Right lobe of liver (tissue), 6 donors: ENCODE measurements at regions not wholly inside any gene's neighbourhood (a gene's known extent, or its start where the extent isn't known, plus 50 kb on each side); places are given as distances from the start of the nearest gene placed in this dataset.

ENCODE experiments used
- ATAC-seq, 4 donors: fragments of 200-7000 bp; cut with Tn5 transposase; one replicate each; pipeline ENCODE4 v1.9.1; 2020; ENCODE audit warnings: mild to moderate bottlenecking in 4 of 4, moderate library complexity in 4 of 4
- DNase-seq, 3 donors: peaks; one replicate each; pipeline ENCODE4 v3.0.0-alpha.2; 2020
- H3K27ac ChIP-seq, 3 donors: fragments of 200-600 bp; one replicate each; pipeline ENCODE4 v1.8.0; 2022
- H3K27me3 ChIP-seq, 2 donors: fragments of 200-600 bp; one replicate each; pipeline ENCODE4 v1.8.0; 2022
- H3K36me3 ChIP-seq, 4 donors: fragments of 200-600 bp; sonication (generic) in 1 of 4; one replicate each; pipeline versions ENCODE4 v1.5.1 to v1.8.0; 2017 to 2022; ENCODE audit warnings: control low read depth in 1 of 4
- H3K4me1 ChIP-seq, 4 donors: fragments of 200-600 bp; sonication (generic) in 1 of 4; one replicate each; pipeline versions ENCODE4 v1.5.1 to v1.8.0; 2017 to 2022; ENCODE audit warnings: control low read depth in 1 of 4
- H3K4me3 ChIP-seq, 3 donors: fragments of 200-600 bp; one replicate each; pipeline ENCODE4 v1.8.0; 2022
- H3K9me3 ChIP-seq, 4 donors: fragments of 200-600 bp; sonication (generic) in 1 of 4; one replicate each; pipeline versions ENCODE4 v1.5.1 to v1.8.0; 2017 to 2022; ENCODE audit warnings: control low read depth in 1 of 4
- POLR2A ChIP-seq: fragments of 450-650 bp; IDR thresholded peaks from one replicate; pipeline ENCODE4 v1.6.1; 2017; ENCODE audit warnings: antibody characterized with exemption, mild to moderate bottlenecking
- WGBS: methylation state at CpG from one replicate; pipeline ENCODE4 v1.1.6; 2018; ENCODE audit warnings: low coverage, low lambda C conversion rate; ENCODE audit not compliant: insufficient coverage; ENCODE audit errors: missing lambda C conversion rate; 5-methylcytosine and 5-hydroxymethylcytosine counted together
- intact Hi-C, 2 donors: fragments of 100-400 bp; cut with DNase I; formaldehyde crosslinking; loops; one replicate each; pipeline versions ENCODE4 v1.11.2 to v1.14.1; 2022
- TF ChIP-seq, protein P1 (sequence below), 4 donors: fragments of 200-600 bp in 3 of 4; fragments of 450-650 bp in 1 of 4; IDR thresholded peaks; one replicate each; pipeline versions ENCODE4 v1.5.1 to v1.8.0; 2016 to 2022; ENCODE audit warnings: antibody characterized with exemption in 4 of 4, mild to moderate bottlenecking in 2 of 4
- donor health status: DM: no; HTN: yes; CAD: no.
- donor health status: DM: no; HTN: no; CAD: no.
- donor health status: DM: no; HTN: no; CAD: no.
- donor health status: DM: no; HTN: yes; CAD: no.
- donor health status: DM: no; HTN: yes; CAD: no.

DNA sequence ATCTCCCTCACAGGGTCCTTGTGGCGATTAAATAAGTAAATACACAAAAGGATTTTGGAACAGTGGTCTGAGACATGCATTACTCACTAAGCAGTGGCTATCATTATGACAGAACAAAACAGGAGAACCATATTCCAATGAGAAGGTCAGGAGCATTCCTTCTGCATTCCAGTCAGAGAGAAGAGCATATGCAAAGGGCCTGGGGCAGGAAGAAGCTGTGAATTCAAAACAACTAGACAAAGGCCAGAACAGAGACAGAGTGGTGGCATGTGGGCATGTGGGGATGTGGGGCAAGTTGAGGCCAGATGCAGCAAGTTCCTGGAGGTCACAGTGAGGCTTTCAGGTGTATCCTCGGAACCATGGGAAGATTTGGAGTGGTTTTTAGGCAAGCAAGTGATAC lies 70.1 kb upstream of the VRK1 start:
- Histone ChIP-seq H3K27me3 (no peaks in the 10 kb centered on the region), H3K27ac (no peak overlapping the region), H3K4me3 (no peak overlapping the region), H3K4me1 (no peaks in the 10 kb centered on the region), H3K36me3 (no peaks in the 10 kb centered on the region), H3K9me3 (no peaks in the 10 kb centered on the region)
- DNase-seq (no peak), ATAC-seq (no peak)
- WGBS: 35% methylated on average over 2 of the region's 2 CpGs
- intact Hi-C loops: loop anchor here in 1 of 2 donors (10.0 kb wide), 1 partner anchor 142 kb away; no protein-coding TSS in a partner anchor
- no peak for TF ChIP-seq POLR2A
- TF ChIP-seq, protein P1, sequence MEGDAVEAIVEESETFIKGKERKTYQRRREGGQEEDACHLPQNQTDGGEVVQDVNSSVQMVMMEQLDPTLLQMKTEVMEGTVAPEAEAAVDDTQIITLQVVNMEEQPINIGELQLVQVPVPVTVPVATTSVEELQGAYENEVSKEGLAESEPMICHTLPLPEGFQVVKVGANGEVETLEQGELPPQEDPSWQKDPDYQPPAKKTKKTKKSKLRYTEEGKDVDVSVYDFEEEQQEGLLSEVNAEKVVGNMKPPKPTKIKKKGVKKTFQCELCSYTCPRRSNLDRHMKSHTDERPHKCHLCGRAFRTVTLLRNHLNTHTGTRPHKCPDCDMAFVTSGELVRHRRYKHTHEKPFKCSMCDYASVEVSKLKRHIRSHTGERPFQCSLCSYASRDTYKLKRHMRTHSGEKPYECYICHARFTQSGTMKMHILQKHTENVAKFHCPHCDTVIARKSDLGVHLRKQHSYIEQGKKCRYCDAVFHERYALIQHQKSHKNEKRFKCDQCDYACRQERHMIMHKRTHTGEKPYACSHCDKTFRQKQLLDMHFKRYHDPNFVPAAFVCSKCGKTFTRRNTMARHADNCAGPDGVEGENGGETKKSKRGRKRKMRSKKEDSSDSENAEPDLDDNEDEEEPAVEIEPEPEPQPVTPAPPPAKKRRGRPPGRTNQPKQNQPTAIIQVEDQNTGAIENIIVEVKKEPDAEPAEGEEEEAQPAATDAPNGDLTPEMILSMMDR (IDR thresholded peaks at IDR 0.05): no peak

DNA sequence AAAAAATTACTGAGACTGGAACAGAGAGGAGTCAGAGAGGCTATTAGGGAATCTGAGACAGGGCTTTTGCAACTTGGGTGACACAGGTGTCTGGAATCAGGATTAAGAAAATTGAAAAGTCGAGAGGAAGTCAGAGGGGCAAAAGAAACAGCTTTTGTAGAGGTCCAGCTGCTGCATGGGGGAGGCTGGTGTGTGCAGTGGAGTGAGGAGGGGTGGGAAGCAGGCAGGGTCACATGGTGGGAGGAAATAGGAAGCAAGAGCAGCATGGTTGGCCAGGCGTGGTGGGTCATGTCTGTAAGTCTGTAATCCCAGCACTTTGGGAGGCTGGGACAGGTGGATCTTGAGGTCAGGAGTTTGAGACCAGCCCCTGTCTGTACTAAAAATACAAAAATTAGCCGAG lies 69.7 kb upstream of the VRK1 start:
- H3K27ac ChIP-seq: no peak overlapping the region
- H3K4me1 ChIP-seq: no peaks in the 10 kb centered on the region
- DNase-seq: no peak
- no peak for ATAC-seq
- no peaks in the 10 kb centered on the region for H3K9me3 ChIP-seq
- intact Hi-C loops: loop anchor here in 1 of 2 donors (10.0 kb wide), 1 partner anchor 143 kb away; no protein-coding TSS in a partner anchor
- no peak overlapping the region for H3K4me3 ChIP-seq
- H3K36me3 ChIP-seq: no peaks in the 10 kb centered on the region
- 35% methylated on average over 2 of the region's 3 CpGs for WGBS
- no peaks in the 10 kb centered on the region for H3K27me3 ChIP-seq
- TF ChIP-seq, protein P1 (IDR thresholded peaks at IDR 0.05): no peak
- TF ChIP-seq POLR2A: no peak

DNA sequence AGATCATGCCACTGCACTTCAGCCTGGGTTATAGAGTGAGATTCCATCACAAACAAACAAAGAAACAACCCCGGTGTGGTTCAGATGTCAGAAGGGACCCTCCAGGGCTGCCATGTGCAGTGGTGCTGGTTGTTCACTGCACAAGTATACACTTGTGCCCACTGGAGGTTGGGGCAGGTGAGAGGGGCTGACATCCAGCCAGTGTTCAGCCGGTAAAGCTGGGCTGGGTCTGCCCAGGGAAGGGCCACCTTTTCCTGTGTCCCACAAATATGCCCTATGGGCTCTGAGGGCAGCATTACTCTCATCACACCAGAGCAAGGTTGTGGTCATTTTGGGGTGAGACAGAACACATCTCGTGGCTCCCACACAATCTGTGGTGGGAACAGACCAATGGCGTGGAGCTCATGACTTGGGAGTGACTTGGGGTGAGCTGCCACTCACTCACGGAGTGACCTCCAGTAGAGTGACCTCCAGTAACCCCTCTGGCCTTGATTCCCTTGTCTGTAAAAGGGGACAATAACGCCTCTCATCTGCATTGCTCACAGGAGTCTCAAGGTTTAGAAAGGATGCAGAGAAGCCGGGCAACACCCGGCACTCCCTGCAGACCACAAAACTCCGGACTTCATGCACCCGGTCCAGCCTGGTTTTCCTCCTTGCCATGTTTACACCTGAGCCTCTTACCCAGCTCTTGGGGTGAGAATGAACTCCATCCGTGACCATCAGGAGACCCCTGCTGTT lies 69.0 kb upstream of the VRK1 start:
- H3K9me3 ChIP-seq: no peaks in the 10 kb centered on the region
- intact Hi-C loops: loop anchor here in 1 of 2 donors (10.0 kb wide), 1 partner anchor 143 kb away; no protein-coding TSS in a partner anchor
- H3K4me3 ChIP-seq: no peak overlapping the region
- no peaks in the 10 kb centered on the region for H3K27me3 ChIP-seq
- no peaks in the 10 kb centered on the region for H3K36me3 ChIP-seq
- no peak overlapping the region for H3K27ac ChIP-seq
- WGBS: 45% methylated on average over 2 of the region's 11 CpGs
- H3K4me1 ChIP-seq: no peaks in the 10 kb centered on the region
- ATAC-seq (no peak), DNase-seq (no peak)
- no peak for TF ChIP-seq POLR2A
- TF ChIP-seq, protein P1 (IDR thresholded peaks at IDR 0.05): no peak

GRCh38 chr14:96729889-96730288 lies 67.3 kb upstream of the VRK1 start:
- Histone ChIP-seq H3K36me3 (no peaks in the 10 kb centered on the region), H3K27ac (no peak overlapping the region), H3K9me3 (no peaks in the 10 kb centered on the region), H3K4me3 (no peak overlapping the region), H3K4me1 (no peaks in the 10 kb centered on the region), H3K27me3 (no peaks in the 10 kb centered on the region)
- 55% methylated on average over 4 of the region's 4 CpGs for WGBS
- no peak for TF ChIP-seq POLR2A
- TF ChIP-seq, protein P1 (IDR thresholded peaks at IDR 0.05): no peak
- ATAC-seq: no peak
- intact Hi-C loops: loop anchor here in 1 of 2 donors (10.0 kb wide), 1 partner anchor 145 kb away; no protein-coding TSS in a partner anchor
- no peak for DNase-seq
